DND-41 (cell line): ENCODE measurements at regions not wholly inside any gene's neighbourhood (a gene's known extent, or its start where the extent isn't known, plus 50 kb on each side); places are given as distances from the start of the nearest gene placed in this dataset.

Experiments used
- ATAC-seq: fragments of 200-7000 bp; cut with Tn5 transposase; 3 replicates; pipeline ENCODE4 v1.9.1; 2021; ENCODE audit warnings: low read depth; ENCODE audit not compliant: insufficient read depth
- DNase-seq: peaks from one replicate; pipeline ENCODE4 v3.0.0-alpha.2; 2020
- H2AFZ ChIP-seq: 2 replicates; pipeline ENCODE4 v1.6.0; 2012; ENCODE audit warnings: low read depth, low read length
- H3K27ac ChIP-seq: 2 replicates; pipeline ENCODE4 v1.5.1; 2012; ENCODE audit warnings: low read length, inconsistent platforms
- H3K27me3 ChIP-seq: fragments of 200-600 bp; sonication (generic); 2 replicates; pipeline ENCODE4 v1.6.0; 2012; ENCODE audit warnings: low read length, mild to moderate bottlenecking, inconsistent platforms; ENCODE audit not compliant: insufficient read depth, poor library complexity
- H3K36me3 ChIP-seq: 2 replicates; pipeline ENCODE4 v1.5.1; 2012; ENCODE audit warnings: low read length, inconsistent platforms; ENCODE audit not compliant: insufficient read depth
- H3K4me1 ChIP-seq: 2 replicates; pipeline ENCODE4 v1.5.1; 2012; ENCODE audit warnings: mild to moderate bottlenecking, low read length; ENCODE audit not compliant: insufficient read depth
- H3K4me2 ChIP-seq: 2 replicates; pipeline ENCODE4 v1.6.0; 2012; ENCODE audit warnings: mild to moderate bottlenecking, moderate library complexity, low read length, inconsistent platforms; ENCODE audit not compliant: insufficient read depth
- H3K4me3 ChIP-seq, 2 experiments: fragments of 200-600 bp in 1 of 2; shearing (Covaris generic) in 1 of 2; 2 replicates each; pipeline ENCODE4 v1.5.1; 2012 to 2016; ENCODE audit warnings: inconsistent platforms in 2 of 2, low read length in 2 of 2, mild to moderate bottlenecking in 2 of 2, low read depth in 1 of 2, moderate library complexity in 1 of 2
- H3K79me2 ChIP-seq: 2 replicates; pipeline ENCODE4 v1.6.0; 2012; ENCODE audit warnings: low read length, inconsistent platforms; ENCODE audit not compliant: insufficient read depth
- H3K9ac ChIP-seq: 2 replicates; pipeline ENCODE4 v1.6.0; 2012; ENCODE audit warnings: low read depth, mild to moderate bottlenecking, inconsistent platforms, low read length, moderate library complexity
- H3K9me3 ChIP-seq: 2 replicates; pipeline ENCODE4 v1.5.1; 2012; ENCODE audit warnings: low read length, moderate library complexity, mild to moderate bottlenecking, inconsistent platforms; ENCODE audit not compliant: insufficient read depth, severe bottlenecking
- H4K20me1 ChIP-seq: 2 replicates; pipeline ENCODE4 v1.6.0; 2012; ENCODE audit warnings: low read length; ENCODE audit not compliant: insufficient read depth
- EZH2 ChIP-seq: IDR thresholded peaks from 3 replicates; pipeline ENCODE4 v1.6.1; 2012; ENCODE audit warnings: borderline replicate concordance, low read depth, mild to moderate bottlenecking, moderate library complexity, low read length, inconsistent platforms; ENCODE audit not compliant: severe bottlenecking
- TF ChIP-seq, protein P1 (sequence below): IDR thresholded peaks from 2 replicates; pipeline ENCODE4 v1.5.1; 2012; ENCODE audit warnings: borderline replicate concordance, low read length, moderate library complexity, mild to moderate bottlenecking; ENCODE audit not compliant: poor library complexity, severe bottlenecking; ENCODE audit errors: extremely low read depth

DNA sequence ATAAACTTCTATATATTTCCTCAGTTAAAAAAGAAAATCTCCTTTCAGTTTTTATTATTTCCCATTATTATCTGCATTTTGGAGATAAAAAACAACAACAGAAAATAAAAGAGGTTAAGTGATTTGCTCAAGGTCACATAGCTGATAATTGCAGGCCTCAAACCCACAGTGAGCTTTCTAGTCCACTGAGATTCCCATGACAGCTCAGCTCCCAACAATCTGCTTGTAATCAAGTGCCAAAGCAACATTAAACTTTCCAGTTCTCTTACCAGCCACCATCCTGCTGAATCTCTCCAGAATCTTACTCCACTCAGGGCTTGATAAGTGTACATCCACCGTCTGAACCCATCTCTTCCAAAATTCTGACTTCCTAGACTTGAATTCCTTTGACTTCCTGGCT is 318.2 kb upstream of the SEMA6D start:
- ATAC-seq = no peak
- Histone ChIP-seq H3K79me2 (no peaks in the 10 kb centered on the region), H3K27me3 (no peaks in the 10 kb centered on the region), H3K4me3 (no peak overlapping the region), H3K9ac (no peak overlapping the region), H2AFZ (no peak overlapping the region), H3K36me3 (no peaks in the 10 kb centered on the region), H3K27ac (no peak overlapping the region), H3K4me2 (no peak overlapping the region), H3K4me1 (no peaks in the 10 kb centered on the region), H3K9me3 (no peaks in the 10 kb centered on the region), H4K20me1 (no peaks in the 10 kb centered on the region)
- DNase-seq = no peak
- no peak for TF ChIP-seq EZH2

DNA sequence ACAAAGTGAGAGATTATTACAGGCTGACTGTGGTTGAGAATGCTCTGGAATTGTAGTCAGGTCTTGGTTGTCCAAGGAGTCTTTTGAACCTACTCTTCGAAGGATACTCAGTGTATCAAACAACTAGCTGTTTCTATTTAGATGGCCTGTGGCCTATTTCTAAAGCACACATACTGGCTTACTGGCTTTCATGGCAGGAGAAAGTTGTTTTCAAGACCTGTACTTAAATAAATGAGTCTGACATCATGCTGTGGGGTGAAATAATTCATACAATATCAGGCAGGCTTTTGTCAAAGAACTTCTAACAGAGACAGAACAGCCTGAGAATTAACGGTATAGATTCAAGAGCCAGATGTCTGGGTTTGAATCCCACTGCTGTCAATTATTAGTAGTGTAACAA is 316.7 kb upstream of the SEMA6D start:
- no peaks in the 10 kb centered on the region for H3K79me2 ChIP-seq
- H3K4me1 ChIP-seq = no peaks in the 10 kb centered on the region
- no peaks in the 10 kb centered on the region for H4K20me1 ChIP-seq
- no peak for TF ChIP-seq EZH2
- TF ChIP-seq, protein P1, sequence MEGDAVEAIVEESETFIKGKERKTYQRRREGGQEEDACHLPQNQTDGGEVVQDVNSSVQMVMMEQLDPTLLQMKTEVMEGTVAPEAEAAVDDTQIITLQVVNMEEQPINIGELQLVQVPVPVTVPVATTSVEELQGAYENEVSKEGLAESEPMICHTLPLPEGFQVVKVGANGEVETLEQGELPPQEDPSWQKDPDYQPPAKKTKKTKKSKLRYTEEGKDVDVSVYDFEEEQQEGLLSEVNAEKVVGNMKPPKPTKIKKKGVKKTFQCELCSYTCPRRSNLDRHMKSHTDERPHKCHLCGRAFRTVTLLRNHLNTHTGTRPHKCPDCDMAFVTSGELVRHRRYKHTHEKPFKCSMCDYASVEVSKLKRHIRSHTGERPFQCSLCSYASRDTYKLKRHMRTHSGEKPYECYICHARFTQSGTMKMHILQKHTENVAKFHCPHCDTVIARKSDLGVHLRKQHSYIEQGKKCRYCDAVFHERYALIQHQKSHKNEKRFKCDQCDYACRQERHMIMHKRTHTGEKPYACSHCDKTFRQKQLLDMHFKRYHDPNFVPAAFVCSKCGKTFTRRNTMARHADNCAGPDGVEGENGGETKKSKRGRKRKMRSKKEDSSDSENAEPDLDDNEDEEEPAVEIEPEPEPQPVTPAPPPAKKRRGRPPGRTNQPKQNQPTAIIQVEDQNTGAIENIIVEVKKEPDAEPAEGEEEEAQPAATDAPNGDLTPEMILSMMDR = no peak
- no peaks in the 10 kb centered on the region for H3K9me3 ChIP-seq
- ATAC-seq = no peak
- no peaks in the 10 kb centered on the region for H3K27me3 ChIP-seq
- H3K9ac ChIP-seq = no peak overlapping the region
- no peak overlapping the region for H2AFZ ChIP-seq
- H3K4me2 ChIP-seq = no peak overlapping the region
- no peak for DNase-seq
- no peak overlapping the region for H3K4me3 ChIP-seq
- no peaks in the 10 kb centered on the region for H3K36me3 ChIP-seq
- H3K27ac ChIP-seq = no peak overlapping the region

DNA sequence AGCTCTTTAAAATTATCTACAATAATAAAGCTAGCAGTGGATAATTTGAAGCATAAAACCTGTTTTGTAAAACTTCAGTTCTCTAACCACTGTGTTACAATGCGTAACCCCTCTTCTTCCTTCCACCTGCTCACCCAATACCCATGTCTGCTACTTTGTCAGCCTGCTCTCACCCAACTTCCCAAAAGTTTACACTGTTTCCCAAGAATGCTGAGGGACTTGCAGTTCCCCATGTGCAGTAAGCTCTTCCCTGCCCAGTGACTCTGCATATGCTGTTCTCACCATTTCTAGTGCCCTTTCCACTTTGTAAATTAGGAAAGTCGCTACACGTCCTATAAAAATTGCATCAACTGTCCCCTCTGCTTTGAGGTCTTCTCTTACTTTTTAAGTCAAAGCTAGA is 315.9 kb upstream of the SEMA6D start:
- H3K9me3 ChIP-seq = no peaks in the 10 kb centered on the region
- no peak overlapping the region for H3K9ac ChIP-seq
- ATAC-seq (no peak), DNase-seq (no peak)
- no peak overlapping the region for H3K27ac ChIP-seq
- H3K27me3 ChIP-seq = no peaks in the 10 kb centered on the region
- H2AFZ ChIP-seq = no peak overlapping the region
- H3K4me1 ChIP-seq = no peaks in the 10 kb centered on the region
- H3K4me3 ChIP-seq = no peak overlapping the region
- no peaks in the 10 kb centered on the region for H3K36me3 ChIP-seq
- TF ChIP-seq EZH2 = no peak
- TF ChIP-seq, protein P1 = no peak
- H3K4me2 ChIP-seq = no peak overlapping the region
- H3K79me2 ChIP-seq = no peaks in the 10 kb centered on the region
- no peaks in the 10 kb centered on the region for H4K20me1 ChIP-seq

GRCh38 chr15:47402829-47403228 is 314.5 kb upstream of the SEMA6D start:
- H3K27ac ChIP-seq = no peak overlapping the region
- no peak for TF ChIP-seq EZH2
- H3K79me2 ChIP-seq = no peaks in the 10 kb centered on the region
- no peaks in the 10 kb centered on the region for H4K20me1 ChIP-seq
- ATAC-seq = no peak
- no peaks in the 10 kb centered on the region for H3K27me3 ChIP-seq
- no peaks in the 10 kb centered on the region for H3K4me1 ChIP-seq
- no peak overlapping the region for H2AFZ ChIP-seq
- H3K4me3 ChIP-seq = no peak overlapping the region
- H3K4me2 ChIP-seq = no peak overlapping the region
- no peaks in the 10 kb centered on the region for H3K9me3 ChIP-seq
- no peak for DNase-seq
- no peak overlapping the region for H3K9ac ChIP-seq
- no peaks in the 10 kb centered on the region for H3K36me3 ChIP-seq

DNA sequence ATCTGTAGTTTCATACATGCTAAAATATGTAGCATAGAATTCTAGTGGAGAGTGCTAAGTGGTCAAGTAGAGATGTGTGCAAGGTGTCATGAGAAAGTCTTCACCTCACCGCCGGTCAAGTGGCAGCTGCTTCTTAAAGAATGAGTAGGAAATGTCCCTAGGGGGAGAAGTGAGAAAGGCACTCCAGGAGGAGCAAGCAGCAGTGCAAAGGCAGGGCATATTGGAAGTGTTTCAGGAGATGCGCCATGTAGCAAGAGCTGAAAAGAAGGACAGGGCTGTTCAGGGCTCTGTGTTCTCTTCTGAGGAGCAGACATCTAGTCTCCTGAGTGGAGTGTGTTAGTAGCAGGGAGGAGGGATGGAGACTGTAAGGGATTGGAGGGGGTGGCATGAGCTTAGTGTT is 312.4 kb upstream of the SEMA6D start:
- no peak for DNase-seq
- TF ChIP-seq, protein P1 = no peak
- no peak for TF ChIP-seq EZH2
- no peaks in the 10 kb centered on the region for H4K20me1 ChIP-seq
- H3K27me3 ChIP-seq = no peaks in the 10 kb centered on the region
- H3K9me3 ChIP-seq = no peaks in the 10 kb centered on the region
- no peak for ATAC-seq
- H3K4me3 ChIP-seq = no peak overlapping the region
- no peaks in the 10 kb centered on the region for H3K4me1 ChIP-seq
- H3K79me2 ChIP-seq = no peaks in the 10 kb centered on the region
- H3K36me3 ChIP-seq = no peaks in the 10 kb centered on the region
- no peak overlapping the region for H2AFZ ChIP-seq
- H3K9ac ChIP-seq = no peak overlapping the region
- no peak overlapping the region for H3K27ac ChIP-seq
- no peak overlapping the region for H3K4me2 ChIP-seq
